ENCODE measurements at regions not wholly inside any gene's neighbourhood (a gene's known extent, or its start where the extent isn't known, plus 50 kb on each side); places are given as distances from the start of the nearest gene placed in this dataset.

DNA sequence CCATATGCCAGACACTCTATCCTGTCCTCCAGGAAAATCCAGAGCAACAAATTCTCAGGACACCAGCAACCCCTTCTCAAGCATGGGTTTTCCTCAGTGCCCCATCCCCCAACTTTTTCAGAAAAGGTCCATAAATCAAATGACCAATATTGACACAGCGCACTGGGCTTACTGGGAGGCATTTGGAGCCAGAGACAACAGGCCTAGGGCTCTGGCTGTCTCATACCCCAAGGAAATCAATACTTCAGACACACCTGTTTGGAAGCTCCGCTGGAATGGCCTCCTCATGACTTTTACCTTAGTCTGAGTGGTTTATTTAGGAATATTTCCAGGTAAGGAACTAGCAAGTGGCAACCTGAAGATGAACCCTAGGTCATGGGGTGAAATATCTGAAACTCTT lies 66.9 kb upstream of the TNR start:
- TF ChIP-seq, protein P1, sequence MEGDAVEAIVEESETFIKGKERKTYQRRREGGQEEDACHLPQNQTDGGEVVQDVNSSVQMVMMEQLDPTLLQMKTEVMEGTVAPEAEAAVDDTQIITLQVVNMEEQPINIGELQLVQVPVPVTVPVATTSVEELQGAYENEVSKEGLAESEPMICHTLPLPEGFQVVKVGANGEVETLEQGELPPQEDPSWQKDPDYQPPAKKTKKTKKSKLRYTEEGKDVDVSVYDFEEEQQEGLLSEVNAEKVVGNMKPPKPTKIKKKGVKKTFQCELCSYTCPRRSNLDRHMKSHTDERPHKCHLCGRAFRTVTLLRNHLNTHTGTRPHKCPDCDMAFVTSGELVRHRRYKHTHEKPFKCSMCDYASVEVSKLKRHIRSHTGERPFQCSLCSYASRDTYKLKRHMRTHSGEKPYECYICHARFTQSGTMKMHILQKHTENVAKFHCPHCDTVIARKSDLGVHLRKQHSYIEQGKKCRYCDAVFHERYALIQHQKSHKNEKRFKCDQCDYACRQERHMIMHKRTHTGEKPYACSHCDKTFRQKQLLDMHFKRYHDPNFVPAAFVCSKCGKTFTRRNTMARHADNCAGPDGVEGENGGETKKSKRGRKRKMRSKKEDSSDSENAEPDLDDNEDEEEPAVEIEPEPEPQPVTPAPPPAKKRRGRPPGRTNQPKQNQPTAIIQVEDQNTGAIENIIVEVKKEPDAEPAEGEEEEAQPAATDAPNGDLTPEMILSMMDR (IDR thresholded peaks at IDR 0.05), result no peak
- no peak for TF ChIP-seq POLR2A (IDR thresholded peaks at IDR 0.05)
